DND-41 (cell line): ENCODE measurements at regions not wholly inside any gene's neighbourhood (a gene's known extent, or its start where the extent isn't known, plus 50 kb on each side); places are given as distances from the start of the nearest gene placed in this dataset.

Experiments
- ATAC-seq: fragments of 200-7000 bp; cut with Tn5 transposase; 3 replicates; pipeline ENCODE4 v1.9.1; 2021; ENCODE audit warnings: low read depth; ENCODE audit not compliant: insufficient read depth
- DNase-seq: peaks from one replicate; pipeline ENCODE4 v3.0.0-alpha.2; 2020
- H2AFZ ChIP-seq: 2 replicates; pipeline ENCODE4 v1.6.0; 2012; ENCODE audit warnings: low read depth, low read length
- H3K27ac ChIP-seq: 2 replicates; pipeline ENCODE4 v1.5.1; 2012; ENCODE audit warnings: low read length, inconsistent platforms
- H3K27me3 ChIP-seq: fragments of 200-600 bp; sonication (generic); 2 replicates; pipeline ENCODE4 v1.6.0; 2012; ENCODE audit warnings: low read length, mild to moderate bottlenecking, inconsistent platforms; ENCODE audit not compliant: insufficient read depth, poor library complexity
- H3K36me3 ChIP-seq: 2 replicates; pipeline ENCODE4 v1.5.1; 2012; ENCODE audit warnings: low read length, inconsistent platforms; ENCODE audit not compliant: insufficient read depth
- H3K4me1 ChIP-seq: 2 replicates; pipeline ENCODE4 v1.5.1; 2012; ENCODE audit warnings: mild to moderate bottlenecking, low read length; ENCODE audit not compliant: insufficient read depth
- H3K4me2 ChIP-seq: 2 replicates; pipeline ENCODE4 v1.6.0; 2012; ENCODE audit warnings: mild to moderate bottlenecking, moderate library complexity, low read length, inconsistent platforms; ENCODE audit not compliant: insufficient read depth
- H3K4me3 ChIP-seq, 2 experiments: fragments of 200-600 bp in 1 of 2; shearing (Covaris generic) in 1 of 2; 2 replicates each; pipeline ENCODE4 v1.5.1; 2012 to 2016; ENCODE audit warnings: inconsistent platforms in 2 of 2, low read length in 2 of 2, mild to moderate bottlenecking in 2 of 2, low read depth in 1 of 2, moderate library complexity in 1 of 2
- H3K79me2 ChIP-seq: 2 replicates; pipeline ENCODE4 v1.6.0; 2012; ENCODE audit warnings: low read length, inconsistent platforms; ENCODE audit not compliant: insufficient read depth
- H3K9ac ChIP-seq: 2 replicates; pipeline ENCODE4 v1.6.0; 2012; ENCODE audit warnings: low read depth, mild to moderate bottlenecking, inconsistent platforms, low read length, moderate library complexity
- H3K9me3 ChIP-seq: 2 replicates; pipeline ENCODE4 v1.5.1; 2012; ENCODE audit warnings: low read length, moderate library complexity, mild to moderate bottlenecking, inconsistent platforms; ENCODE audit not compliant: insufficient read depth, severe bottlenecking
- H4K20me1 ChIP-seq: 2 replicates; pipeline ENCODE4 v1.6.0; 2012; ENCODE audit warnings: low read length; ENCODE audit not compliant: insufficient read depth
- CTCF ChIP-seq: IDR thresholded peaks from 2 replicates; pipeline ENCODE4 v1.5.1; 2012; ENCODE audit warnings: borderline replicate concordance, low read length, moderate library complexity, mild to moderate bottlenecking; ENCODE audit not compliant: poor library complexity, severe bottlenecking; ENCODE audit errors: extremely low read depth
- EZH2 ChIP-seq: IDR thresholded peaks from 3 replicates; pipeline ENCODE4 v1.6.1; 2012; ENCODE audit warnings: borderline replicate concordance, low read depth, mild to moderate bottlenecking, moderate library complexity, low read length, inconsistent platforms; ENCODE audit not compliant: severe bottlenecking

- Histone ChIP-seq H3K9me3 (no peaks in the 10 kb centered on the region), H3K4me2 (no peak overlapping the region), H4K20me1 (no peaks in the 10 kb centered on the region), H3K27ac (no peak overlapping the region), H3K4me1 (no peaks in the 10 kb centered on the region), H2AFZ (no peak overlapping the region), H3K4me3 (no peak overlapping the region), H3K9ac (no peak overlapping the region), H3K27me3 (peaks cover 5% of the 10 kb centered on the region), H3K79me2 (no peaks in the 10 kb centered on the region), H3K36me3 (no peaks in the 10 kb centered on the region)
- DNase-seq (no peak), ATAC-seq (no peak)
- no peak for TF ChIP-seq EZH2
- no peak for TF ChIP-seq CTCF
Observed at GRCh38 chr16:5505091-5505887, 407.7 kb upstream of the EEF2KMT start.

GRCh38 chr16:5504064-5504781 lies 406.6 kb upstream of the EEF2KMT start:
- no peak for DNase-seq
- H3K79me2 ChIP-seq, result no peaks in the 10 kb centered on the region

GRCh38 chr16:5502944-5503343 lies 405.3 kb upstream of the EEF2KMT start:
- DNase-seq (no peak), ATAC-seq (no peak)
- no peak overlapping the region for H3K4me2 ChIP-seq
- TF ChIP-seq EZH2 (no peak), CTCF (no peak)
- H4K20me1 ChIP-seq, result no peaks in the 10 kb centered on the region
- H3K27ac ChIP-seq, result no peak overlapping the region
- H2AFZ ChIP-seq, result no peak overlapping the region
- H3K4me3 ChIP-seq, result no peak overlapping the region
- H3K79me2 ChIP-seq, result no peaks in the 10 kb centered on the region
- H3K27me3 ChIP-seq, result peaks cover 5% of the 10 kb centered on the region
- H3K9me3 ChIP-seq, result no peaks in the 10 kb centered on the region
- no peak overlapping the region for H3K9ac ChIP-seq
- H3K4me1 ChIP-seq, result no peaks in the 10 kb centered on the region
- no peaks in the 10 kb centered on the region for H3K36me3 ChIP-seq

More at GRCh38 chr16:5504064-5504781, 406.6 kb upstream of the EEF2KMT start:
- Histone ChIP-seq H3K27ac (no peak overlapping the region), H3K4me1 (no peaks in the 10 kb centered on the region), H4K20me1 (no peaks in the 10 kb centered on the region), H3K36me3 (no peaks in the 10 kb centered on the region), H2AFZ (no peak overlapping the region), H3K9me3 (no peaks in the 10 kb centered on the region), H3K4me2 (no peak overlapping the region), H3K4me3 (no peak overlapping the region), H3K9ac (no peak overlapping the region), H3K27me3 (peaks cover 5% of the 10 kb centered on the region)
- TF ChIP-seq EZH2 (no peak), CTCF (no peak)
- ATAC-seq, result no peak
